ENCODE measurements at regions not wholly inside any gene's neighbourhood (a gene's known extent, or its start where the extent isn't known, plus 50 kb on each side); places are given as distances from the start of the nearest gene placed in this dataset.

DNA sequence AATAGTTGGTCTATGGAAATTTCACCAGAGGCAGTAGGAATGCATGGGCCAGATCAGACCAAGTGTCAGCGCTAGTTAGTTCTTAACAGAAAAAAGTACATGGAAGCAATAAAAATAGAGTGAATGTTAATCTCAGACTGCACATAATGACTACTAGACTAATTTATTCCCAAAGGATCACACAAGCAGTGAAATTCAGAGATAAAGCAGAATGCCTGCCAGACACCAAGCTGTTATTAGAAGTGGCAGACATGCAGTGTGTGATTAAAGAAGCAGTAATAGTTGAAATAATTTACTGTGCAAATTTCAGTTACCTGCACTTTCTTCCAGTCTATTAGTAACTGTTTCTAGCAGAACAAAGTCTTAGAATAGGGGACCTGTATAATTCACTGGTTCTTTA is 1024.2 kb downstream of the CDH9 start:
- Histone ChIP-seq H3K27me3 (ENCODE audit: insufficient read depth, low read depth, low read length) (no peaks in the 10 kb centered on the region), H3F3A (ENCODE audit: insufficient read depth, low read length, poor library complexity, severe bottlenecking) (no peaks in the 10 kb centered on the region), H3K79me2 (replicated peaks; ENCODE audit: insufficient read depth, low read length) (no peaks in the 10 kb centered on the region), H2AFZ (ENCODE audit: low read depth, low read length) (no peak overlapping the region), H3K9me3 (ENCODE audit: low read length) (no peaks in the 10 kb centered on the region), H3K4me3 (ENCODE audit: low read length) (peak overlapping the region; percentile 2), H3K36me3 (ENCODE audit: insufficient read depth, low read length) (no peaks in the 10 kb centered on the region), H3K9ac (ENCODE audit: low read length) (no peak overlapping the region), H3K4me2 (ENCODE audit: low read length) (peak overlapping the region; percentile 9), H4K20me1 (ENCODE audit: insufficient read depth) (no peaks in the 10 kb centered on the region), H3K9me2 (ENCODE audit: insufficient read depth, low read length) (no peaks in the 10 kb centered on the region), H3K27ac (ENCODE audit: low read length) (peak overlapping the region; percentile 14)
- TF ChIP-seq MXI1 (conservative IDR thresholded peaks at IDR 0.05; ENCODE audit: poor library complexity, severe bottlenecking) (no peak), EP300 (conservative IDR thresholded peaks at IDR 0.05; ENCODE audit: poor library complexity, severe bottlenecking) (peak; percentile 44), TAF1 (IDR thresholded peaks at IDR 0.05; ENCODE audit: low read depth) (no peak), POLR2AphosphoS5 (IDR thresholded peaks at IDR 0.05) (peak; percentile 11), RAD21 (conservative IDR thresholded peaks at IDR 0.05) (no peak)
- TF ChIP-seq, protein P1, sequence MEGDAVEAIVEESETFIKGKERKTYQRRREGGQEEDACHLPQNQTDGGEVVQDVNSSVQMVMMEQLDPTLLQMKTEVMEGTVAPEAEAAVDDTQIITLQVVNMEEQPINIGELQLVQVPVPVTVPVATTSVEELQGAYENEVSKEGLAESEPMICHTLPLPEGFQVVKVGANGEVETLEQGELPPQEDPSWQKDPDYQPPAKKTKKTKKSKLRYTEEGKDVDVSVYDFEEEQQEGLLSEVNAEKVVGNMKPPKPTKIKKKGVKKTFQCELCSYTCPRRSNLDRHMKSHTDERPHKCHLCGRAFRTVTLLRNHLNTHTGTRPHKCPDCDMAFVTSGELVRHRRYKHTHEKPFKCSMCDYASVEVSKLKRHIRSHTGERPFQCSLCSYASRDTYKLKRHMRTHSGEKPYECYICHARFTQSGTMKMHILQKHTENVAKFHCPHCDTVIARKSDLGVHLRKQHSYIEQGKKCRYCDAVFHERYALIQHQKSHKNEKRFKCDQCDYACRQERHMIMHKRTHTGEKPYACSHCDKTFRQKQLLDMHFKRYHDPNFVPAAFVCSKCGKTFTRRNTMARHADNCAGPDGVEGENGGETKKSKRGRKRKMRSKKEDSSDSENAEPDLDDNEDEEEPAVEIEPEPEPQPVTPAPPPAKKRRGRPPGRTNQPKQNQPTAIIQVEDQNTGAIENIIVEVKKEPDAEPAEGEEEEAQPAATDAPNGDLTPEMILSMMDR (IDR thresholded peaks at IDR 0.05; ENCODE audit: poor library complexity, severe bottlenecking) = no peak

DNA sequence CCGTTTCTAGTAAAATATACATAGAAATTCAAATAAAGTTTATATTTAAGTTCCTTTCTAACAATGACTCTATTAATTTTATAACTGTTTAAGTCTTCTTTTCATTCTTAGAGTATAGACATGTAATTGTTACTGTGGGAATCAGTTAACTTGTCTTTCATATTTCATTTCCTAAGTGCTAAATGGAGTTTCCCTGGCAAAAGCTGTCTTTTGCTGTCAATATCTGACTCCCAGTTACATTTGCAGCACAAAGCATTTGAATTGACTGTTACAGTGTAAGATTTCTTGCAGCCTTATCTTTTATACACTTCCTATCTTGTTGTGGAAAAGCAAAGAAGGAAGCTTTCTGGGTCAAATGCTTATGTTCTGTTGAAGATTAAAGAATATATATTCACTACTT is 1026.3 kb downstream of the CDH9 start:
- Histone ChIP-seq H3K9me3 (ENCODE audit: low read length) (no peaks in the 10 kb centered on the region), H3K36me3 (ENCODE audit: insufficient read depth, low read length) (no peaks in the 10 kb centered on the region), H3K27ac (ENCODE audit: low read length) (peak overlapping the region; percentile 70), H2AFZ (ENCODE audit: low read depth, low read length) (no peak overlapping the region), H4K20me1 (ENCODE audit: insufficient read depth) (no peaks in the 10 kb centered on the region), H3K4me3 (ENCODE audit: low read length) (no peak overlapping the region), H3K9ac (ENCODE audit: low read length) (no peak overlapping the region), H3K79me2 (replicated peaks; ENCODE audit: insufficient read depth, low read length) (no peaks in the 10 kb centered on the region), H3K9me2 (ENCODE audit: insufficient read depth, low read length) (no peaks in the 10 kb centered on the region), H3F3A (ENCODE audit: insufficient read depth, low read length, poor library complexity, severe bottlenecking) (no peaks in the 10 kb centered on the region), H3K4me2 (ENCODE audit: low read length) (peak overlapping the region; percentile 18), H3K27me3 (ENCODE audit: insufficient read depth, low read depth, low read length) (no peaks in the 10 kb centered on the region)
- TF ChIP-seq, protein P1 (IDR thresholded peaks at IDR 0.05; ENCODE audit: poor library complexity, severe bottlenecking) = no peak
- TF ChIP-seq EP300 (conservative IDR thresholded peaks at IDR 0.05; ENCODE audit: poor library complexity, severe bottlenecking) = peak; percentile 96
- no peak for TF ChIP-seq EZH2 (IDR thresholded peaks at IDR 0.05; ENCODE audit: borderline replicate concordance, insufficient read depth, low read length, poor library complexity, severe bottlenecking)
- TF ChIP-seq MXI1 (conservative IDR thresholded peaks at IDR 0.05; ENCODE audit: poor library complexity, severe bottlenecking) = no peak
- no peak for TF ChIP-seq SMC3 (conservative IDR thresholded peaks at IDR 0.05; ENCODE audit: poor library complexity)
- TF ChIP-seq, protein P2, sequence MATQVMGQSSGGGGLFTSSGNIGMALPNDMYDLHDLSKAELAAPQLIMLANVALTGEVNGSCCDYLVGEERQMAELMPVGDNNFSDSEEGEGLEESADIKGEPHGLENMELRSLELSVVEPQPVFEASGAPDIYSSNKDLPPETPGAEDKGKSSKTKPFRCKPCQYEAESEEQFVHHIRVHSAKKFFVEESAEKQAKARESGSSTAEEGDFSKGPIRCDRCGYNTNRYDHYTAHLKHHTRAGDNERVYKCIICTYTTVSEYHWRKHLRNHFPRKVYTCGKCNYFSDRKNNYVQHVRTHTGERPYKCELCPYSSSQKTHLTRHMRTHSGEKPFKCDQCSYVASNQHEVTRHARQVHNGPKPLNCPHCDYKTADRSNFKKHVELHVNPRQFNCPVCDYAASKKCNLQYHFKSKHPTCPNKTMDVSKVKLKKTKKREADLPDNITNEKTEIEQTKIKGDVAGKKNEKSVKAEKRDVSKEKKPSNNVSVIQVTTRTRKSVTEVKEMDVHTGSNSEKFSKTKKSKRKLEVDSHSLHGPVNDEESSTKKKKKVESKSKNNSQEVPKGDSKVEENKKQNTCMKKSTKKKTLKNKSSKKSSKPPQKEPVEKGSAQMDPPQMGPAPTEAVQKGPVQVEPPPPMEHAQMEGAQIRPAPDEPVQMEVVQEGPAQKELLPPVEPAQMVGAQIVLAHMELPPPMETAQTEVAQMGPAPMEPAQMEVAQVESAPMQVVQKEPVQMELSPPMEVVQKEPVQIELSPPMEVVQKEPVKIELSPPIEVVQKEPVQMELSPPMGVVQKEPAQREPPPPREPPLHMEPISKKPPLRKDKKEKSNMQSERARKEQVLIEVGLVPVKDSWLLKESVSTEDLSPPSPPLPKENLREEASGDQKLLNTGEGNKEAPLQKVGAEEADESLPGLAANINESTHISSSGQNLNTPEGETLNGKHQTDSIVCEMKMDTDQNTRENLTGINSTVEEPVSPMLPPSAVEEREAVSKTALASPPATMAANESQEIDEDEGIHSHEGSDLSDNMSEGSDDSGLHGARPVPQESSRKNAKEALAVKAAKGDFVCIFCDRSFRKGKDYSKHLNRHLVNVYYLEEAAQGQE (IDR thresholded peaks at IDR 0.05; ENCODE audit: borderline replicate concordance) = peak; percentile 98
- TF ChIP-seq POLR2AphosphoS5 (IDR thresholded peaks at IDR 0.05) = peak; percentile 87
- no peak for TF ChIP-seq RAD21 (conservative IDR thresholded peaks at IDR 0.05)
- no peak for TF ChIP-seq TAF1 (IDR thresholded peaks at IDR 0.05; ENCODE audit: low read depth)
